ENCODE measurements at regions not wholly inside any gene's neighbourhood (a gene's known extent, or its start where the extent isn't known, plus 50 kb on each side); places are given as distances from the start of the nearest gene placed in this dataset.

- ATAC-seq, result no peak
- DNase-seq, result no peak
- intact Hi-C loops (cut with micrococcal nuclease), result no loop called here
These were observed 174.9 kb downstream of the RBFOX3 start for GRCh38 chr17:79435962-79436361.

- intact Hi-C loops (cut with micrococcal nuclease), result no loop called here
- DNase-seq (no peak), ATAC-seq (no peak)
These were observed 175.6 kb downstream of the RBFOX3 start for GRCh38 chr17:79435296-79435695.

DNA sequence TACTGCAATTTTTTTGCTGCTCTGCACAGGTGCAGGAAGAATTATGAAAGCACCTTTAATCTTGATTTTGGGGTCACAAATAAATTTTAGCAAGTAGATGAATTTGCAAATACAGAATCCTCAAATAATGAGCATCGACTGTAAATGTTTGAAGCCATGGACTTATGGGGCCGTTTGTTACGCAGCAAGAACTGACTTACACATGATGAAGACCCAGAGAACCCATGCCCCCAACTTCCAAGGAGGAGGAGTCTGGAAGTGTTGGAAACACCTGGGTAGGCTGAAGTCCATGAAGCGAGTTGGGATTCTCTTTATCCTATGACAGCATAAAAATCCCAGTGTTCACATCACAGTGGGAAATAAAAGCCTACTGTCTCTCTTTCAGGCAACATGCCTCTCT, 176.6 kb downstream of the RBFOX3 start:
- intact Hi-C loops (cut with micrococcal nuclease), result no loop called here
- no peak for ATAC-seq
- no peak for DNase-seq

GRCh38 chr17:79433379-79433778, 177.5 kb downstream of the RBFOX3 start:
- intact Hi-C loops (cut with micrococcal nuclease), result no loop called here
- ATAC-seq (no peak), DNase-seq (no peak)

GRCh38 chr17:79431175-79431574, 179.7 kb downstream of the RBFOX3 start:
- no peak for DNase-seq
- intact Hi-C loops (cut with micrococcal nuclease), result no loop called here
- ATAC-seq, result no peak

DNA sequence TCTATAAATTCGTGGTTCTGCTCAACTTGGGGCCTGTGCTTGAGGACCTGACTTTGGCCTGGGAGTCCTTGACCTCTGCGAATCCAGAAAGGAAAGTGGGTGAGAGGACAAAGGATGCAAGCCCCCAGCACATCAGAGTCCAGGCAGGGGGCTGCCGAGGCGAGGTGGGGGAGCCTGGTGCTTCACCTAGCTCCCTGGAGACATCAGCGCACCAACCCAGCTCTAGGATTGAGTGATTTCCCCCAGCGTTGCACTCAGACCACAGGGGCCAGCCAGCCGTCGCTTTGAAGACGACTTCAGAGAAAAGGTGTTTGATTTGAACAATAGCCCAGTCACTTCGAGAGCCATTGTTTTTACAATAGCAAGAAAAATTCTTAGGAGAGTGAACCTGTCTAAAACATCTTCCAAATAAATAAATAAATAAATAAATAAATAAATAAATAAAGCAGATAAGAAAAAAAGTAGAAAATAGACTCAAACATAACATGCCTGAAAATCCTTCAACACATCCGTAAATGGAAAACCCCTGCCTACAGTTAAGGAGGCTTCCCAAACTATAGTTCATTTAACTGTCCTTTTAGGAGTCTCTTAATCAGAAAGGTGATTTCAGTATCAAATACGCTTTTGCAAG, 180.9 kb downstream of the RBFOX3 start:
- ATAC-seq (no peak), DNase-seq (no peak)
- intact Hi-C loops (cut with micrococcal nuclease), result no loop called here

GRCh38 chr17:79428988-79429387, 181.9 kb downstream of the RBFOX3 start:
- intact Hi-C loops (cut with micrococcal nuclease), result no loop called here
- no peak for DNase-seq
- ATAC-seq, result no peak

DNA sequence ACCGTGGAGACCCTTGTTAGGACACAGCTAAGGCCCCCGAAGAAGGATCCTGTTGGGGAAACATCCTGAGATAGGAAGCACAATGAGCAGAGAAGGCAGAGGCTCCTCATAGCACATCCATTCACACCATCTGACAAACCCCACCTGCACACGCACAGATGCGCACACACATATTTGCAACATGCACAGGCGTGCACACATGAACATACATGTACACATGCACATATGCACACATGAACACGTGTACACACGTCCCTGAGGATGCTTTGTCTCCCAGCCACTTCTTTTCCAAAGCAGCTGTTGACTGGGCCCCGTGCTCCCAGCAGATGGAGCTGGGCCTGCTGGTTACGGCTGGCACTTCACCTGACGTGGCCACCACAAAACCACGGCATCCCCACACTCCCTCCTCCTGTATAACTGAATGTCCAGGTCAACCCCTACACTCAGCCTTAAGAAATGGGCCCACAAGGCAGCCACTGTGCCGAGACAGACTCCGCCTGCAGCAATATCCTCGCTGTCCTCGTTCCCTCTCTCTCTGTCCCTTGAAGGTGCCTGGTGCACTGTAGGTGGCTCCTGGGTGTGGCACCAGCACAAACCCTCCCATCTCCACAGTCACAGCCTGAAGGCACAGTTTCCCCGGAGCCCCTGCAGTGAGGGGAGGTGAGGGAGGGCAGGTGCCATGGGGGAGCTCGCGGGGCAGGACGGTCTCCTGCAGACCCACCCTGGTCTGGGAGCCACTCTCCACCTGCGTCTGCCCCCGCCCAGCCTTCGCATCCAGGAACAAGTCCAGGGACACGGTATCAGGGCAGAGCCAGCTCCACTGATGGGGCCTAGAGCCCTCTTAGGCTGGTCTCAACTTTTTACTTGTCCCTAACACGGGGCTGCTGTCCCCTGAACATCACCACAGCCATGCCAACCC, 183.0 kb downstream of the RBFOX3 start:
- no peak for ATAC-seq
- intact Hi-C loops (cut with micrococcal nuclease), result no loop called here
- no peak for DNase-seq

DNA sequence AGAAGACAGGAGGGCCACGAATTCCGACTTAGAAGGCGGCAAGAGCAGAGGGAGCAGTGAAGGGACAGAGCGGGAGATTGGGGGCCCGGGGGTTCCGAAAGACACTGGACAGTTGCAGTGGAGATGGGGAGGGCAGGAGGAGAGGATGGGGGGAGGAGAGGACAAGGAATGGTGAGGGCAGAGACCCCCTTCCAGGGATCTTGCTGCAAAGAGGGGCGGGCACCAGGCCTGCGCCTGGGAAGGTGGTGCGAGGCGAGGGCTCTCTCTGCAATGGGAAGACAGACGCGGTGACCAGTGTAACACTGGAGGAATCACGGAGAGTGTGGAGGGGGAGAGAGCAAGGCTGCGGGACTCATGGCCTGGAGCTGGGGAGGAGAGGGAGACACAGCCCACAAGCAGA, 185.2 kb downstream of the RBFOX3 start:
- intact Hi-C loops (cut with micrococcal nuclease), result no loop called here
- no peak for ATAC-seq
- DNase-seq, result no peak

DNA sequence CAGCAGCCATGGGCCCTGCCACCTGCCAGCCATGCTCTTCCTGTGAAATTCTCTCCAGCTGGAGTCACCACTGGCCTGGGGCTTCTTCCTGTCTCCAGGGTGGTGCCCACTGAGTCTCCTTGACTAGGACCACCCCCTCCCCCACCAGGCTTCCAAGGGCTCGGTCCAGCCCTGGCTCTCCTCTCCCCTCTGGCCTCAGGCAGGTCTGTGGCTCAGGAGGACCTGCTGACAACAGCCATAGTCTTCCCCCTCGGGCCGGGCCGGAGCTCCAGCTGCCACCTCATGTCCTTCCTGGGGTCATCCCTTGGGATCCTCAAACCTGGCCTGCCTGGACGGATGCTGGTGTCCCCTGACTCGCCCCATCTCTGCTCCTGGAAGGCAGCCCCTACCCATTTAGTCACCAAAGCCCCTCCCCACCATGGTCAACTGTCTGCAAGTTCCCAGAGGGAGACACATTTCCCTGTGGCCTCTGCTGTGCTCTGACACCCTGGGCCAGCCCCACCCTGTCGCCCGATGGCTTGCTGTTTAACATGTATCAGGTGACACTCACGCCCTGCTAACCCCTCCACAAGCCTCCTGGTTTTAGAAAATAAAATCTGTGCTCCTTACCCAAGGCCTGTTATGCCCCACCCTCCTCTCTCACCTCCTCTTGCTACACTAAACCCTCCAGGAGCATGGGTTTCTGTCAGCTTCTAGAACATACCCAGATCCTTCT, 186.2 kb downstream of the RBFOX3 start:
- no peak for ATAC-seq
- intact Hi-C loops (cut with micrococcal nuclease), result no loop called here
- no peak for DNase-seq

- ATAC-seq (no peak), DNase-seq (no peak)
- intact Hi-C loops (cut with micrococcal nuclease), result no loop called here
These were observed 186.9 kb downstream of the RBFOX3 start for GRCh38 chr17:79423811-79424465.

GRCh38 chr17:79422236-79422635, 188.6 kb downstream of the RBFOX3 start:
- DNase-seq (no peak), ATAC-seq (no peak)
- intact Hi-C loops (cut with micrococcal nuclease), result no loop called here

DNA sequence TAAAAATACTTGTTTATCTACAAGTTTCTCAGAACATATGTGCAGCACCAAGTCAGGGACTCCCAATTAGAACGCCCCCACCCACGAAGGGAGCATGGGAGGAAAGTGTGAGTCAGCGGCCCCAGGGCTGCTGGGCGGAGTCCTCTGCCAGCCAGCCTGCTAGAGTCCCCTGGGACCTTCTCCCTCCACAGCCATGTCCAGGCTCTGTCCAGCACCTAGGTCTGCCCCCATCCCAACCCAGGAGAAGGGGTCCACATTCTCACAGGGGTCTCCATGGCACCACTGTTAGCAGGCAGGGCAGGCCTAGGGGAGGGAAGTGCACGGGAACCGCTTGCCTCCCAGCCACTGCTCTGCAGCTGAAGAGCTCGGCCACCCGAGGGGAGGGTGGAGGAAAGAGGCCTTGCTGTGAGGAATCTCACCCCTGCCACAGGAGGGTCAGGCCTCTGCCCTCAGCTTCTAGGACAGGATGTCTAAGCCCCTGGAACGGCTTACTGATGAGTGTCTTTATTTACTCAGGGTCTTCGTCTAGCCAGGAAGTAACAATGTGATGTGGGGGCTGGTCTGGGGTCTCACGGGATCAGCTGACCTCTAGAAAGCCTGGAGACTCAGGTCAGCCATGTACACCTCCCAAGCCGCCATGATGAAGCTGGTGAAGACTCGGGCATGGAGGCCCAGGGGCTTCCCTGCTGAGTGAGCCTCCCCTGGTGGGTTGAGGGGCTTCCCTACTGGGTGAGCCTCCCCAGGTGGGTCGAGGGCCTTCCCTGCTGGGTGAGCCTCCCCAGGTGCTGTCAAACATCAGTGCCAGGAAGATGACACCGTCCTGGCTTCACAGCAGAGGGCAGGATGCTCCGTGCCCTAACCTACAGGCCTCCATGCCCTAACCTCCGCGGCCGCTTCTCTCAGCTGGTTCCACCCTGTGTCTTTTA, 190.3 kb downstream of the RBFOX3 start:
- no peak for DNase-seq
- intact Hi-C loops (cut with micrococcal nuclease), result no loop called here
- ATAC-seq, result no peak

GRCh38 chr17:79417476-79417988, 193.3 kb downstream of the RBFOX3 start:
- no peak for ATAC-seq
- intact Hi-C loops (cut with micrococcal nuclease), result no loop called here
- DNase-seq, result no peak

DNA sequence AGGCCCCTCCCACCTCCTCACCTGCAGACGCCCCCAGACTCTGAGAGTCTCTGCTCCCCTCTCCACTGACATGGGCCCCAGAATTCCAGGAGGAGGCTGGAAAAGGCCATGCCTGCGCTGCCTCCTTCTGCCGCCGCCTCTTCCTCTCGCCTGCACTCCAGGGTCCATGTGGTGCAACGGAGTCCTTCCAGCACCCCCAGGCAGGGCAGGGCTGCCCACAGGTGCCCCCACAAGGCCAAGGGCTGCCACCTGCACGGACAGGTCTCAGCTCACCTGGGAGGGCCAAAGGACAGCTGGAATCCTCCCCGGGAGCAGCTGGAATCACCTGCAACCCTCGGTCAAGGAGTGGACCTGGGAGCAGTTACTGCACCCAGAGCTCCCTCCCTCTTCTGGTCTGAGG, 194.9 kb downstream of the RBFOX3 start:
- DNase-seq, result no peak

GRCh38 chr17:79415365-79415764, 195.5 kb downstream of the RBFOX3 start:
- DNase-seq (no peak), ATAC-seq (no peak)
- intact Hi-C loops (cut with micrococcal nuclease), result no loop called here

More for the DNA sequence above, 194.9 kb downstream of the RBFOX3 start:
- intact Hi-C loops (cut with micrococcal nuclease), result no loop called here
- no peak for ATAC-seq

DNA sequence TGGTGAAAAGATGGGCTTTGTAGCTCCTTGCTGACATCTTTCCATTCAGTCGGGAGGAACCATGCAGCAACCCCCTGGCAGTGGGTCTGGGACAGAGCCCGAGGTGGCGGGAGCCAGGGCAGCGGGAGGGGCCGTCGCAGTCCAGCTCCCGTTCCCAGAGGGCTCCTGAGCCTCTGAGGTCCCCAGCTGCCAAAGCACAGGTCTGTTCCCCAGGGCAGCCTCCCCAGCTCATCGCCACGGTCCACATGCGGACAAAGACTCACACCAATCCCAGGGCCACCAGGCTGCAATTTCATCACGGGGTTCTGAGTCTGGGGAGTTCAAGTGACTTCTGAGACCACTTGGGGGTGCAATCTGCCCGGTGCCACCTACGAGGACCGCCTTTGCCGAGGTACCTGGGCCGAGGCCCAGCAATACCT, 196.0 kb downstream of the RBFOX3 start:
- DNase-seq, result no peak
- intact Hi-C loops (cut with micrococcal nuclease), result no loop called here
- ATAC-seq, result no peak

DNA sequence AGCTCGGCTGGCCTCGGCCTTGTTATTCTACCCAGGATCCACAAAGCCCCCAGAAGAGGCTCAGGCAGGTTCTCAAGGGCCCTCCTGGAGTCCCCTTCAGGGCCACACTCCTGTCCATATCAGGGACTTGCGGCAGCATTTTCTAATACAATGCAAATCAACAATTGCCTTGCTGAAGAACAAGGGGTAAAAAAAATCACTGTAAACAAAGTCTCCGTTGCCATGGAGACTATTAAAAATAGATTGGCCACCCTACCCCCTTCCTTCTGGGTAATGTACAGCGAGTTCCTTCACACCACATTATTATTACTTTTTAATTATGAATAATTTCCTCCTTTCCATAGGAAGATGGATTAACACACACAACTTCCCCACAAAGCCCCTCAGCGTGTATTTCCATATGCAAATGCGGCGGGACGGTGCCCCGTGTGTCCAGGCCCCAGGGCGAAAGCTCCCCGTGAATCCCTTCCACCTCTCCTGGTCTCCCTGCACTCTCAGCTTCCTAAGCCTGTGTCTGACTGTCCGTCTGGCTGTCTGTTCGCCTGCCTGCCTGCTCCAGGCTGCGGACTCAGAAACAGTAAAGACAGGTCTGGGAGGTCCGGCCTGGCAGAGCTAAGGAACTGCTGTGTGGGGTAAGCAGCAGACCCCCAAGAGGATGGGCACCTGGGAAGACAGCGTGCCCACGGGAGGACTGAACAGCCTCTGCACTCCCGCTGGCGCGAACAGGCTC, 196.6 kb downstream of the RBFOX3 start:
- intact Hi-C loops (cut with micrococcal nuclease), result no loop called here
- ATAC-seq, result no peak
- no peak for DNase-seq
